LNCaP clone FGC (cell line): ENCODE measurements at regions not wholly inside any gene's neighbourhood (a gene's known extent, or its start where the extent isn't known, plus 50 kb on each side); places are given as distances from the start of the nearest gene placed in this dataset.

ENCODE experiments used
- DNase-seq: peaks from one replicate; pipeline ENCODE4 v3.0.0-alpha.2; 2011; ENCODE audit warnings: low read depth
- H3K4me3 ChIP-seq: 2 replicates; pipeline ENCODE4 v1.5.1; 2011; ENCODE audit warnings: mild to moderate bottlenecking, low read depth, low read length, control low read depth
- TF ChIP-seq, protein P1 (sequence below): IDR thresholded peaks from 2 replicates; pipeline ENCODE4 v1.5.1; 2012; ENCODE audit warnings: mild to moderate bottlenecking; ENCODE audit not compliant: control insufficient read depth, insufficient read depth; ENCODE audit errors: extremely low read depth

DNA sequence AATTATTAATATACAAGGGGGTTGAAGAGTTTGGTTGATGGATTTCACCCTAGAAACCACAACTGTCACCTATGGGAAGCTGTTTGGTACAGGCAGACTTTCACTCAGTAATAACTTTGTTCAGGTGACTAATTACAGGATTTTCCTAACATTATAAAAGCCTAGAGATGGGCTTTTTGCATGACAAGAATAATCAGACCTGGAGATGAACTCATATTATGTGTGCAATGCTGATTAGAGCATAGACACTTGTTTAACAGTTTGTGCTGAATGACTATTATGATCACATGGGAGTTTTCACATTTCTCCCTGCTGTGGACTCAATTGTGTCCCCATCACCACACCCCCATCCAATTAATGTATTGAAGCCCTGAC is 90.2 kb upstream of the STEAP4 start:
- no peak for DNase-seq
- TF ChIP-seq, protein P1, sequence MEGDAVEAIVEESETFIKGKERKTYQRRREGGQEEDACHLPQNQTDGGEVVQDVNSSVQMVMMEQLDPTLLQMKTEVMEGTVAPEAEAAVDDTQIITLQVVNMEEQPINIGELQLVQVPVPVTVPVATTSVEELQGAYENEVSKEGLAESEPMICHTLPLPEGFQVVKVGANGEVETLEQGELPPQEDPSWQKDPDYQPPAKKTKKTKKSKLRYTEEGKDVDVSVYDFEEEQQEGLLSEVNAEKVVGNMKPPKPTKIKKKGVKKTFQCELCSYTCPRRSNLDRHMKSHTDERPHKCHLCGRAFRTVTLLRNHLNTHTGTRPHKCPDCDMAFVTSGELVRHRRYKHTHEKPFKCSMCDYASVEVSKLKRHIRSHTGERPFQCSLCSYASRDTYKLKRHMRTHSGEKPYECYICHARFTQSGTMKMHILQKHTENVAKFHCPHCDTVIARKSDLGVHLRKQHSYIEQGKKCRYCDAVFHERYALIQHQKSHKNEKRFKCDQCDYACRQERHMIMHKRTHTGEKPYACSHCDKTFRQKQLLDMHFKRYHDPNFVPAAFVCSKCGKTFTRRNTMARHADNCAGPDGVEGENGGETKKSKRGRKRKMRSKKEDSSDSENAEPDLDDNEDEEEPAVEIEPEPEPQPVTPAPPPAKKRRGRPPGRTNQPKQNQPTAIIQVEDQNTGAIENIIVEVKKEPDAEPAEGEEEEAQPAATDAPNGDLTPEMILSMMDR, result no peak
- no peak overlapping the region for H3K4me3 ChIP-seq

DNA sequence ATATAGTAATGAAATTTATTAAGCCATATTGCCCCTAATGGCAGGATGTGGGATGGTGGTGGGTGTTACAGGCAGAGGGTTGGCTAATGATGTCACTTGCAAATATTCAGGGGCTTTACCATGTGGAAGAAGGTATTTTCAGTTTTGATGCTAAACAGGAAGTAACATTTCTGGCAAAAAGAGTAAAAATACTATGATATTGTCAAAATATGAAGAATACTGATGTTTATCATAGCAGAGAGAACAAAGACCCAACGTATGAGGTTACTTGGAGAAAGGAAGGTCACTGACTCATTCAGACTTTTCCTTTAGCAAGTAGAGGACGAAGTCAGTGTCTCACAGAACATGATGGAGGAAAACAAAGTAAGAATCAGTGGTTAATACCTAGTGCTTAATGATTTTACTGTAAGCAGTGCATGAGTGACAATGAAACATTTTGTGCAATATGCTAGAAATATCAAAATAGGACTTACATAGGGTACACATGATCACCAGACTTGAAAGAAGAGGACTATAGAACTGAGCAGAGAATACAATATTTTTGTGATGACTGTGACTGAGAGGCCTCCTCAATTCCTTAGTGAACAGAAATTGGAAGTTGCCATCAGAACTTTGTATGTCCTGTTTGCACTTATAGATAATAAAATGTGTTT is 89.7 kb upstream of the STEAP4 start:
- TF ChIP-seq, protein P1, result no peak
- no peak overlapping the region for H3K4me3 ChIP-seq
- no peak for DNase-seq

DNA sequence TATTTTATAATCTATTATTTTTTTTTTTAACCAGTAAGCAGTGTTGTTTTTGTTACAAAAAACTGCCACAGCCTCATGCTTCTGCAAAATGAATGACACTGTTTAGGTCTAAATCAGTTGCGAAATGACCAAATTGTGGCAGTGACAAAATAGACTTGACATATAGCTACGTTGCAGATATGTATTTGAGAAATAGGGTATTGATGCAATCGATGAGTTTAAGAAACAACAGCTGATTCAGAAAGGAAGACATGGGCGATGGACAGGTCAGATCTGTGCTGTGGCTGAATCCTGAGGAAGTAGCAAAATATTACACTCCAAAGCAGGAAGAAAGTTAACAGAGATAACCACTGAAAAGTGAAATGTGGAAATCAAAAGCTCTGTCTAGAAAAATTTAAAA is 89.0 kb upstream of the STEAP4 start:
- H3K4me3 ChIP-seq, result no peak overlapping the region
- TF ChIP-seq, protein P1, result no peak
- no peak for DNase-seq

DNA sequence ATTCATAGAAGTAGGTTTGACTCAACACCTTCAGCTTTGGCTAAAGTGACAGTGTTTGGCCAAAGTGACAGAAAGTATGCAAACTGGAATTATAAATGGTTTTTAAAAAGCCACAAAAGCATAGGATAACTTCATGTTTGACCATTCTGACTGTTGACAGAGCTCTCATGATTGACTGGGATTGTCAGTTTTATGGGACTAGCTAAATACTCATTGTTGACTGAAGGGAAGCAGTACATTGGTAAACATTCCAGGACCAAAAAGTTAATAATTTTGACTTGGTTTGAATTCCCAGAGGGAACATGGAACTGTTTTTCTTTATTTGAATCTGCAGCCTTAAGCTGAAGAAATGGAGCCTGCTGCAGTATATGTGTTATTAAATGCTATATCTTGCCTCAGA is 84.6 kb upstream of the STEAP4 start:
- DNase-seq, result peak; percentile 51
- no peak overlapping the region for H3K4me3 ChIP-seq
- TF ChIP-seq, protein P1, result no peak

DNA sequence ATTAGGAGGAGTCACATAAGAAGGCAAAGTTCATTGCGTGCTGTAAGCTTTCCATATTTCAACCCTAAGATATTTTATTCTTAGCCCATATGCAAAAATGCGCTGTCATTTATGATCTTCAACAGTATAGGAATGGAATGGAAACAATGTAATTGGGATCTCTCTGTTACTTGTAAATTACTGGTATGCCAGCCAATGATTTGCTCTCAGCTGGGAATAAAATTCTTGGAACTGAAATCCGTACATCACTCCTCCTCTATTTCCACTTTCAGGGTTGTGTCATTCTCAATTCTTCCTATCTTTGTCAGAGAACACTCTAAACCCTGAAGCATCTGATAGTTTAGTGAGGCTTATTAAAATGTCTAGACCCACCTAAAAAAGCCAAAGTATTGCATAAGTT is 80.7 kb upstream of the STEAP4 start:
- TF ChIP-seq, protein P1, result no peak
- no peak overlapping the region for H3K4me3 ChIP-seq
- no peak for DNase-seq

DNA sequence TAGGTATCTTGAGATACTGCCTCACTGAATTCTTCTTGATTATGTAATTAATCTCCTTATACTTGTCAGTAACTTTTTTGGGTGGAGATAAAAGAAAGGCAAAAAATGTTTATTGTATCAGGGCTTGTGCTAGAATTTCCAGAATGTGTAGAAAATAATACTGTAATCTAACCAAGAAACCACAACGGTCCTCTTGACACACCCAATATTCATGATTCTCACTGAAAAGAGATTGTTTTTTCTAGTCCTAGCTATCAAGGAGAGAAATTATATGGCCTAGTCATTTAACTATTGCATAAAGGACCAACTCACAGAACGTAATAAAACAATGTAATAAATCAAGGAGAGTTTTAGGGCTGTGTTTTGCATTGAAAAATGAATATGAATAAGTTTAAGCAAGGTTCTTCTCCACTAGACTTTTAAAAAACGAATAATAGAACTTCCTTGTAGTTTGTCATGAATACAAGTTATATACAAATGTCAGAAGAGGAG is 80.0 kb upstream of the STEAP4 start:
- no peak for DNase-seq
- H3K4me3 ChIP-seq, result no peak overlapping the region
- TF ChIP-seq, protein P1, result no peak

DNA sequence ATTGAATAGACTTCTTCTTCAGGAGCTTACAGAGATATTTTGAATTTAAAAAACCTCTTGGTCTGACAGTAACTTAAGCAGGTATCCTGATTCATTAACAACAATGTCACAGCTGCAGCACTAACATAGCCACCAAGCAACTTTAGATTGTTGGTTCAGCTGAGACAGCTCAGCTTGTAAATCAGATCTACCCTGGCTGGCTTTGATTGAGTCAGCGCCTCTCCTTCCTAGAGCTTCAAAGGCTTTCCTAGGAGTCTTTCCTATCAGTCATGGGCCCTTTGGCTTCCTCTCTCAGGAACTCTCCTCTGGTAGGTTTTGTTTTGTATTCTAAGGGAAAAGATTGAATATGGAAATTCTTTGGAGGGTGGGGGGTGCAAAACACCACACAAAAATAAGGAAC is 70.7 kb upstream of the STEAP4 start:
- DNase-seq, result peak; percentile 76
- H3K4me3 ChIP-seq, result no peak overlapping the region
- TF ChIP-seq, protein P1, result no peak
